ENCODE measurements at regions not wholly inside any gene's neighbourhood (a gene's known extent, or its start where the extent isn't known, plus 50 kb on each side); places are given as distances from the start of the nearest gene placed in this dataset.

DNA sequence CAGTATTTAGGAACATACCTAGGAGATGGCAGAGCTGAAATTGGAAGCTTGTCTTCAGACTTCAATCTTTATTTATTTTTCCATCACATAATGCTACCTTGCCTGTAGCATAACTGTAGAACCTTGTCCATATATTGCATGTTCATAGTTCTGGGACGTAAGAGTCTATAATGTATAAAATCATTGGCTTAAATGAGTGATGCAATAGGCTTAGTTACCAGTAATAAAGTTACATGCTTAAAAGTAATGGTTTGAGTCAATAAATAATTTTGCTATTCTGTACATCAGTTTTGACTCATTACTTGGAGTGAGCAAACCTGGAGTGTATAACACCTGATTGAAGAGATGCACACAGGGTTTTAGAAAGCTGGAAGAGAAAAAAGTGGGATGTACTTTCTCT, 229.3 kb downstream of the CDCA7 start:
- DNase-seq (ENCODE audit: low read depth) = no peak
- TF ChIP-seq, protein P1, sequence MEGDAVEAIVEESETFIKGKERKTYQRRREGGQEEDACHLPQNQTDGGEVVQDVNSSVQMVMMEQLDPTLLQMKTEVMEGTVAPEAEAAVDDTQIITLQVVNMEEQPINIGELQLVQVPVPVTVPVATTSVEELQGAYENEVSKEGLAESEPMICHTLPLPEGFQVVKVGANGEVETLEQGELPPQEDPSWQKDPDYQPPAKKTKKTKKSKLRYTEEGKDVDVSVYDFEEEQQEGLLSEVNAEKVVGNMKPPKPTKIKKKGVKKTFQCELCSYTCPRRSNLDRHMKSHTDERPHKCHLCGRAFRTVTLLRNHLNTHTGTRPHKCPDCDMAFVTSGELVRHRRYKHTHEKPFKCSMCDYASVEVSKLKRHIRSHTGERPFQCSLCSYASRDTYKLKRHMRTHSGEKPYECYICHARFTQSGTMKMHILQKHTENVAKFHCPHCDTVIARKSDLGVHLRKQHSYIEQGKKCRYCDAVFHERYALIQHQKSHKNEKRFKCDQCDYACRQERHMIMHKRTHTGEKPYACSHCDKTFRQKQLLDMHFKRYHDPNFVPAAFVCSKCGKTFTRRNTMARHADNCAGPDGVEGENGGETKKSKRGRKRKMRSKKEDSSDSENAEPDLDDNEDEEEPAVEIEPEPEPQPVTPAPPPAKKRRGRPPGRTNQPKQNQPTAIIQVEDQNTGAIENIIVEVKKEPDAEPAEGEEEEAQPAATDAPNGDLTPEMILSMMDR (conservative IDR thresholded peaks at IDR 0.05; ENCODE audit: low read length) = no peak
- no peak overlapping the region for H3K4me3 ChIP-seq (ENCODE audit: low read length)

DNA sequence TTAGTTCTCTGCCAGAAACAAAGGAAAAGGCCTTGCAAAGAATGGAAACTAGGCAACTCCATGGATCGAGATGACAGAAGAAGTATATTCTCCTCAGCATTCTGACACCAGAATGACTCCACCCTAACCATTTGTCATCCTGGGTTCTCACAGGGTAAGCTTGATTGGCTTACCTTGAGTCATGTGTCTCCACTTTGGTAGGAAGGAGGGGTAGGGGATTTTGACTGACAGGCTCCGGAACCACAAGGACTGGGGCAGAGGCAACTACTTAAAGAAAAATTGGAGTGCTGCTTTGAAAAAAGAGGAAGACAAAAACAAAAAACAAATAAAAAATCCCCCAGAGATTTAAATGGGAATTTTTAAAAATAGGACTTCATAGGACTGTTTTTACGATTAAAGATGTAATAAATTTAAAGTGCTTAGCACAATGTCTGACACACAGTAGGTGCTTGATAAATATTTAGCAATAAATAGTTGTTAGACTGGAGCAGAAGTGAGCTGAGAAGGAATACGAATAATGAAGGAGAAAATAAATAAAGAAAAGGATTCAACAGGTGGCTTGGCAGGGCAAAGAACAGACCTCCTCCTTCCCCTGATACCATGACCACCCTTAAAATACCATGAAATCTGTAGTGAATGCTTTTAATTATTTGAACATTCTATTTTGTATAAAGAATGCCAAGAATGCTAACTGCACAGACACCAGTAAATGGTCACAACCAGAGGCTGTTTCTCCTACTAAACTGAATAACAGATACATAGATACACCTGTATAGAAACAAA, 230.2 kb downstream of the CDCA7 start:
- peak; percentile 7 for DNase-seq (ENCODE audit: low read depth)
- no peak overlapping the region for H3K4me3 ChIP-seq (ENCODE audit: low read length)
- TF ChIP-seq, protein P1 (conservative IDR thresholded peaks at IDR 0.05; ENCODE audit: low read length) = no peak

DNA sequence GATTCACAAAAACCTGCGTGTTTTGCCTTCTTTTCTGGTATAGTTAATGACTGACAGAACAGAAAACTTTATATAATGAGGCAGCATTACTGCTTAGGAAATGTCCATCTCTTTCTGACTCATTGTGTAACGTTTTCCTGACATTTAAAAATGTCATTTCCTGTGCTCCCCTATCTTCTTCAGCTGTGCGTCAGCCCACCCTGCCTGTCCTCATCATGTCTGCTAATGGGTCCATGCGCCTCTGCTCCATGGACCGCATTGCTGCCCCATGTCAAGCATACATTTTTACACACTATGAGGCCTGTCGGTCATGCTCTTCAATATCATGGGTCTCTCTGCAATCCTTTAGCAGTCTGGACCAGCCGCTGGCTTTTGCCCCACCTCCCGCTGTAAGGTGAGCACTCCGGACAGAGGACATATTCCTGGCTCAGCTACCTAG, 234.3 kb downstream of the CDCA7 start:
- no peak overlapping the region for H3K4me3 ChIP-seq (ENCODE audit: low read length)
- no peak for DNase-seq (ENCODE audit: low read depth)
- TF ChIP-seq, protein P1 (conservative IDR thresholded peaks at IDR 0.05; ENCODE audit: low read length) = no peak

GRCh38 chr2:173589604-173590275, 235.1 kb downstream of the CDCA7 start:
- TF ChIP-seq, protein P1 (conservative IDR thresholded peaks at IDR 0.05; ENCODE audit: low read length) = no peak

GRCh38 chr2:173590276-173590861, 235.7 kb downstream of the CDCA7 start:
- H3K4me3 ChIP-seq (ENCODE audit: low read length) = no peak overlapping the region; the same call in 1 of the 2 replicates
- TF ChIP-seq, protein P1 (conservative IDR thresholded peaks at IDR 0.05; ENCODE audit: low read length) = no peak
- DNase-seq (ENCODE audit: low read depth) = peak; percentile 91

More at GRCh38 chr2:173589604-173590275, 235.1 kb downstream of the CDCA7 start:
- no peak overlapping the region for H3K4me3 ChIP-seq (ENCODE audit: low read length)
- no peak for DNase-seq (ENCODE audit: low read depth)

GRCh38 chr2:173593109-173593508, 238.4 kb downstream of the CDCA7 start:
- TF ChIP-seq, protein P1 (conservative IDR thresholded peaks at IDR 0.05; ENCODE audit: low read length) = no peak
- H3K4me3 ChIP-seq (ENCODE audit: low read length) = no peak overlapping the region
- DNase-seq (ENCODE audit: low read depth) = no peak
